ENCODE measurements at regions not wholly inside any gene's neighbourhood (a gene's known extent, or its start where the extent isn't known, plus 50 kb on each side); places are given as distances from the start of the nearest gene placed in this dataset.
"Not testable (repeated sequence)": the region's sequence is repeated elsewhere in the genome, so short reads cannot be mapped to it uniquely, and the experiment has no call there.

DNA sequence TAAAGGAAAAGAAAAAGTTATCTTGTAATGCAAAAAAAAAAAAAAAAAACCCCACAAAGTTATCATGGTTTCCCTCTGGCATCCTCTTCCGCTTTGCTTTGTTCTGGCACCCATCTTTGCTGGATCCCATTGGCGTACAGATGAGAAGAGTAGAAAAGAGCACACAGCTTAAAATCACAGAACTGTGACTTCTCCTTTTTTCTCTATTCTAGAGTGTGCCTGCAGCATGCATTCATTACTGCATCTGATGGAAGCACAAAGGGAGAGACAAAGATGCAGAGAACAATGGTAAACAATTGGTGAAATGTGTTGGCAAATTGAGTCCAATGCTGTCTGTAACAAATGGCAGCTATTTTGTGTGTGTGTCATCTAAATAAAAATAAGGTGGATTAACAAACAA is 440.8 kb upstream of the PIK3R1 start:
- no peak for DNase-seq (ENCODE audit: low read depth in 4 of 4, low spot score in 1 of 4)

GRCh38 chr5:67774267-67774552 is 441.3 kb upstream of the PIK3R1 start:
- no peak for DNase-seq (ENCODE audit: low read depth in 4 of 4, low spot score in 1 of 4)

GRCh38 chr5:67773411-67774266 is 441.9 kb upstream of the PIK3R1 start:
- DNase-seq (ENCODE audit: low read depth in 4 of 4, low spot score in 1 of 4), result no peak

DNA sequence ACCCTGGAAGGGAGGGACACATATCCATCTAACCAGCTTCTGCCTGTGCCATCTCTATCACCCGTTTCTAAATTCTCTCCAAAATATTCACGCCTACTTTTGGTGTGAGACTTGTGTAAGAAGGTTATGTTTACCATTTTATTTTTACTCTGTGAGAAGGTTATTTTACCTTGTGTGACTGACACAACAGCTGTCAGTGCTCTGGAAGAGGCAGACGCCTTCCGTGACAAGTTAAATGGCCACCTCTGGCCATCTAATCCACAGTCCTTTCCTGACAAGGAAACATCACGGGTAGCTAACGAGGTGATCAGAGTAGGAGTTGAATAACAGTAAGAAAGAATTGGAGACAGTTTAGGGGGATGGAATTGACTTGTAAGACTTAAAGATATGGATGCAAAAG is 443.8 kb upstream of the PIK3R1 start:
- DNase-seq (ENCODE audit: low read depth in 4 of 4, low spot score in 1 of 4), result no peak

DNA sequence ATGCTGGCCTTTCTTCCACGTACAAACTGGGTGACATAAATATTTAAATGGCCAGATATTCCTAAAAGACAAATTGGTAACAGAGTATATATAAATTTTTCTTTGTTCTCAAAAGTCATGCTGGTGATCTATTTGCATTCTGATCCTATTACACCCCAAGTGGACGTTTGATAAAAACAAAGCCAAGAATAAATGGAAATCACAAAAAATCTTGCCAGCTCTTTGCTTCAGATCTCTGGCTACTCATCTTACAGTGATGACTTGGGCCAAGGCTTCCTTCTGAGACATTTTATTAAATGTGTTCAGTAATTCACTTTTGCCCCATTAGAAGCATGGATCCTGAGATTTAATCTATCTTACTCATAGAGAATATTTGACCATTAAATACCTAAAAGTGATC is 444.3 kb upstream of the PIK3R1 start:
- DNase-seq (ENCODE audit: low read depth in 4 of 4, low spot score in 1 of 4), result no peak

GRCh38 chr5:67770431-67771025 is 445.0 kb upstream of the PIK3R1 start:
- DNase-seq (ENCODE audit: low read depth in 4 of 4, low spot score in 1 of 4), result no peak

DNA sequence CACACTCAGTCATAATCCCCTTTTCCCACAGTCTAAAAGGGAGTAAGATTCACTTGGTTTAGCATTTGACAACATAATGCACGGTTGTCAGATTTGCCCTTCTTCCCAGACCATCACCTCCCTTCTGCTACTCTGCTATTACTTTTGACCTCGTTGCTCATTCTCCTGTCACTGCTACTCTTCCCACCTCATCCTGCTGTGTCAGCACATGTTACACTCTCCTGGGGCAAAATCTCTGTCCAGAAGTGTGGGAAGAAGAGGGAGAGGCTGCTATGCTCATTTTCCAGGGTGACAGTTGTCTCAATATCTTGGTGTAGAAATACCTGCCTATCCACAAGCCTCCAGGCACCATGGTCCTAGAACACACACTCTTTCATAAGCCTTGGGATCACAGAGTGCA is 449.9 kb upstream of the PIK3R1 start:
- no peak for DNase-seq (ENCODE audit: low read depth in 4 of 4, low spot score in 1 of 4)

- not testable (repeated sequence) for DNase-seq (ENCODE audit: low read depth in 4 of 4, low spot score in 1 of 4)
Measured at GRCh38 chr5:67757771-67758170, 457.8 kb upstream of the PIK3R1 start.

DNA sequence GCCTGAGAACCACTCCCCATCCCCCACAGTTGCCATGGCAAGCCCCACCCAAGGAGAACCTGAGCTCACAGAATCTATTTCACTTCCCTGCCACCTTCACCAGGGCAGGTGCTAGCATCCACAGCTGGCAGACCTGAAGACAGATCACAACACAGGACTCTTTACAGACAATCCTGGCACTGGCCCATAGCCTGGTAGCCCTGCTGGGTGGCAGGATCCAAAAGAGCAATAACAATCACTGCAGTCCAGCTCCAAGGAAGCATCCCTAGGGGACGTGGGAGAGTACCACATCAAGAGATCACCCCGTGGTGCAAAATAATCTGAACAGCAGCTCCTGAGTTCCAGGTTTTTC is 463.2 kb upstream of the PIK3R1 start:
- no peak for DNase-seq (ENCODE audit: low read depth in 4 of 4, low spot score in 1 of 4)

DNA sequence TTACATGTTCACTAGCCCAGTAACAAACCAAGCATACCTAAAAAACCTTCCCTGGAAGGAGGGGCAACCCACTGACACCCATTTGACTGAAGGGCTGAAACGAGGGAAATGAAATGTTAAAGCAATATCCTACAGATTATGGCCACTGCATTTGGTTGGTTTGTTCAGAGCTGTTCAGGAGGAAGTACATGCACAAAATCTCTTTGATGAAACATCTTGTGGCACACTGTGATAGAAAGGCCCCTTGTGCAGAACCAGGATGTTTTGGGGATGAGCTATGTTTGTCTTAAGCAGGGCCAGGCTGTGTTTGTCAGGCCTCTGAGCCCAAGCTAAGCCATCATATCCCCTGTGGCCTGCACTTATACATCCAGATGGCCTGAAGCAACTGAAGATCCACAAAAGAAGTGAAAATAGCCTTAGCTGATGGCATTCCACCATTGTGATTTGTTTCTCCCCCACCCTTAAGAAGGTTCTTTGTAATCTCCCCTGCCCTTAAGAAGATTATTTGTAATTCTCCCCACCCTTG is 467.3 kb upstream of the PIK3R1 start:
- no peak for DNase-seq (ENCODE audit: low read depth in 4 of 4, low spot score in 1 of 4)

DNA sequence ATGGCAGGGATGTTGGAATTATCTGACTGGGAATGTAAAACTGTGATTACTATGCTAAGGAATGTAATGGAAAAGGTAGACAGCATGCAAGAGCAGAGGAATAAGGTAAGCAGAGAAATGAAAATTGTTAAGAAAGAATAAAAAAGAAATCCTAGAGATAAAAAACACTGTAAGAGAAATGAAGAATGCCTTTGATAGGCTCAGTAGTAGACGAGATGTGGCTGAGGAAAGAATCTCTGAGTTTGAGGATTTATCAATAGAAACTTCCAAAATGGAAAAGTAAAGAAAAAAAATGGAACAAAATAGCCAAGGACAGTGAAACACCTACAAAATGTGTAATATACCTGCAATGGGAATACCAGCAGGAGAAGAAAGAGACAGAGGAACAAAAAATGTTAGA is 468.5 kb upstream of the PIK3R1 start:
- DNase-seq (ENCODE audit: low read depth in 4 of 4, low spot score in 1 of 4), result no peak

- DNase-seq (ENCODE audit: low read depth in 4 of 4, low spot score in 1 of 4), result not testable (repeated sequence)
Measured at GRCh38 chr5:67746608-67747007, 468.9 kb upstream of the PIK3R1 start.

GRCh38 chr5:67746103-67746502 is 469.5 kb upstream of the PIK3R1 start:
- no peak for DNase-seq (ENCODE audit: low read depth in 4 of 4, low spot score in 1 of 4)

- no peak for DNase-seq (ENCODE audit: low read depth in 4 of 4, low spot score in 1 of 4)
Measured at GRCh38 chr5:67732921-67733320, 482.6 kb upstream of the PIK3R1 start.

DNA sequence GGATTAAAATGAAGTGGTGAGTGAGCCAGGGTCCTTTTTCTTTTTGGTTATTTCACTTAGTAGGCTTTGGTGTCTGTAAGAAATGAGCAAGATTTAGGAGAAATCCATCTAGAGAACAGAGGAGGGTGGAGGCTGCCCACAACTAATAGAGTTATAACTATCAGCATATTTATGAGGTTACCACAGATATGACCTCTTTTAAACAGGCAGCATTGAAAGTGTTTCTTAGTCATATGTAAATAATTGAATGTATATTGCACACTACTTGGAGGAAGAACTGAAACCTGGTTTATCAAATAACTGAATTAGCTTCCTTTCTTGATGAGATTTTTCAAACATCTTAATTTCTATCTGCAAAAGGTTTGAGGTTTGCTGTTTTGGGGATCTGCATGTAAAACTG is 483.1 kb upstream of the PIK3R1 start:
- no peak for DNase-seq (ENCODE audit: low read depth in 4 of 4, low spot score in 1 of 4)

GRCh38 chr5:67731886-67732285 is 483.7 kb upstream of the PIK3R1 start:
- DNase-seq (ENCODE audit: low read depth in 4 of 4, low spot score in 1 of 4), result no peak

GRCh38 chr5:67730917-67731474 is 484.6 kb upstream of the PIK3R1 start:
- DNase-seq (ENCODE audit: low read depth in 4 of 4, low spot score in 1 of 4), result no peak

- no peak for DNase-seq (ENCODE audit: low read depth in 4 of 4, low spot score in 1 of 4)
Measured at GRCh38 chr5:67728326-67728890, 487.1 kb upstream of the PIK3R1 start.

DNA sequence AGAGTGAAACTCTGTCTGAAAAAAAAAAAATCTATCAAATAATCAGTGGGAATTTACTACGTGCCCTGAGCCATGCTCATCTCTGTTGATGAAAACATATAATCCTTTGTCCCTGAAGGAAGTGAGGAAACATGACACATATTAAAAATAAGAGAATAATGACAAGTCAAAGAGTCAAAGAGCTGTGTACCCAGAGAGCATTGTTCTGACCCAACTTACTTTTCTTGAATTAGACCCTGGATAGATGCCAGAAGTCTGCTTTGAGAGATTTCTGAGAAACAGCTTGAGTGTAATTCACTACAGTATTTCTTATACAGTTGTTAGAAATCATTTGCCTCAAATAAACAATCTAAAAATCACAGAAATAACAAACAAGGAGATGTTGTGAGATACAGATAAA is 490.0 kb upstream of the PIK3R1 start:
- no peak for DNase-seq (ENCODE audit: low read depth in 4 of 4, low spot score in 1 of 4)

GRCh38 chr5:67724412-67725135 is 491.0 kb upstream of the PIK3R1 start:
- no peak for DNase-seq (ENCODE audit: low read depth in 4 of 4, low spot score in 1 of 4)

GRCh38 chr5:67723873-67724272 is 491.7 kb upstream of the PIK3R1 start:
- no peak for DNase-seq (ENCODE audit: low read depth in 4 of 4, low spot score in 1 of 4)

DNA sequence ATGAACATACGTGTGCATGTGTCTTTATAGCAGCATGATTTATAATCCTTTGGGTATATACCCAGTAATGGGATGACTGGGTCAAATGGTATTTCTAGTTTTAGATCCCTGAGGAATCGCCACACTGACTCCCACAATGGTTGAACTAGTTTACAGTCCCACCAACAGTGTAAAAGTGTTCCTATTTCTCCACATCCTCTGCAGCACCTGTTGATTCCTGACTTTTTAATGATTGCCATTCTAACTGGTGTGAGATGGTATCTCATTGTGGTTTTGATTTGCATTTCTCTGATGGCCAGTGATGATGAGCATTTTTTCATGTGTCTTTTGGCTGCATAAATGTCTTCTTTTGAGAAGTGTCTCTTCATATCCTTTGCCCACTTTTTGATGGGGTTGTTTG is 493.0 kb upstream of the PIK3R1 start:
- not testable (repeated sequence) for DNase-seq (ENCODE audit: low read depth in 4 of 4, low spot score in 1 of 4)
